Tibial artery (tissue), 4 donors: ENCODE measurements at regions not wholly inside any gene's neighbourhood (a gene's known extent, or its start where the extent isn't known, plus 50 kb on each side); places are given as distances from the start of the nearest gene placed in this dataset.
"Not testable (repeated sequence)": the region's sequence is repeated elsewhere in the genome, so short reads cannot be mapped to it uniquely, and the experiment has no call there.

ENCODE experiments used
- DNase-seq, 2 donors: peaks; one replicate each; pipeline ENCODE4 v3.0.0-alpha.2; 2019
- H3K27ac ChIP-seq, 2 donors: fragments of 200-600 bp; sonication (generic) in 1 of 2; 1 replicate in 1 of 2; 2 replicates in 1 of 2; pipeline ENCODE4 v1.5.1; 2018 to 2019; ENCODE audit warnings: mild to moderate bottlenecking in 1 of 2
- H3K27me3 ChIP-seq, 2 donors: fragments of 200-600 bp; sonication (generic) in 1 of 2; one replicate each; pipeline versions ENCODE4 v1.5.1 to v1.6.0; 2016 to 2019
- H3K36me3 ChIP-seq, 3 donors: fragments of 200-600 bp; sonication (generic) in 2 of 3; one replicate each; pipeline ENCODE4 v1.5.1; 2016 to 2019; ENCODE audit warnings: mild to moderate bottlenecking in 2 of 3
- H3K4me1 ChIP-seq, 4 donors: fragments of 200-600 bp; sonication (generic) in 2 of 4; 1 replicate in 3 of 4; 2 replicates in 1 of 4; pipeline ENCODE4 v1.5.1; 2016 to 2019
- H3K4me3 ChIP-seq, 2 donors: fragments of 200-600 bp; sonication (generic) in 1 of 2; 1 replicate in 1 of 2; 2 replicates in 1 of 2; pipeline ENCODE4 v1.5.1; 2018 to 2019; ENCODE audit warnings: mild to moderate bottlenecking in 2 of 2
- H3K9me3 ChIP-seq, 3 donors: fragments of 200-600 bp; sonication (generic) in 1 of 3; one replicate each; pipeline ENCODE4 v1.5.1; 2016 to 2019
- CTCF ChIP-seq, 2 experiments: fragments of 200-600 bp in 1 of 2; fragments of 450-650 bp in 1 of 2; IDR thresholded peaks; one replicate each; pipeline ENCODE4 v1.5.1; 2017 to 2019; ENCODE audit warnings: antibody characterized with exemption in 2 of 2, mild to moderate bottlenecking in 1 of 2, moderate library complexity in 1 of 2
- intact Hi-C: fragments of 100-400 bp; cut with DNase I; formaldehyde crosslinking; loops from one replicate; pipeline ENCODE4 v1.15.0; 2023; ENCODE audit warnings: low total_unique reads

GRCh38 chr2:180591947-180592346 lies 388.5 kb upstream of the UBE2E3 start:
- H3K27me3 ChIP-seq: no peaks in the 10 kb centered on the region
- H3K36me3 ChIP-seq: no peaks in the 10 kb centered on the region
- H3K27ac ChIP-seq: no peak overlapping the region
- no peak for DNase-seq
- TF ChIP-seq CTCF (IDR thresholded peaks at IDR 0.05): no peak
- intact Hi-C loops: no loop called here
- no peak overlapping the region for H3K4me3 ChIP-seq
- no peaks in the 10 kb centered on the region for H3K9me3 ChIP-seq
- H3K4me1 ChIP-seq: no peaks in the 10 kb centered on the region

GRCh38 chr2:180591093-180591781 lies 389.2 kb upstream of the UBE2E3 start:
- H3K4me1 ChIP-seq, H3K36me3 ChIP-seq, H3K9me3 ChIP-seq, H3K27ac ChIP-seq, DNase-seq, H3K27me3 ChIP-seq, H3K4me3 ChIP-seq, intact Hi-C loops: not testable (repeated sequence)

GRCh38 chr2:180583441-180584140 lies 396.8 kb upstream of the UBE2E3 start:
- no peaks in the 10 kb centered on the region for H3K36me3 ChIP-seq
- no peaks in the 10 kb centered on the region for H3K27me3 ChIP-seq
- no peaks in the 10 kb centered on the region for H3K4me1 ChIP-seq
- H3K9me3 ChIP-seq: no peaks in the 10 kb centered on the region
- intact Hi-C loops: no loop called here
- TF ChIP-seq CTCF (IDR thresholded peaks at IDR 0.05): no peak
- no peak overlapping the region for H3K27ac ChIP-seq
- DNase-seq: no peak
- no peak overlapping the region for H3K4me3 ChIP-seq

- no peak for TF ChIP-seq CTCF (IDR thresholded peaks at IDR 0.05)
- intact Hi-C loops: no loop called here
- DNase-seq: no peak
These were observed 401.0 kb upstream of the UBE2E3 start for GRCh38 chr2:180579388-180579787.

GRCh38 chr2:180578441-180578840 lies 402.0 kb upstream of the UBE2E3 start:
- intact Hi-C loops: no loop called here
- no peak overlapping the region for H3K27ac ChIP-seq
- H3K27me3 ChIP-seq: no peaks in the 10 kb centered on the region
- no peaks in the 10 kb centered on the region for H3K4me1 ChIP-seq
- H3K36me3 ChIP-seq: no peaks in the 10 kb centered on the region
- no peak for TF ChIP-seq CTCF (IDR thresholded peaks at IDR 0.05)
- no peak for DNase-seq
- no peak overlapping the region for H3K4me3 ChIP-seq
- H3K9me3 ChIP-seq: no peaks in the 10 kb centered on the region

More at GRCh38 chr2:180579388-180579787, 401.0 kb upstream of the UBE2E3 start:
- H3K4me3 ChIP-seq: no peak overlapping the region
- H3K27me3 ChIP-seq: no peaks in the 10 kb centered on the region
- no peak overlapping the region for H3K27ac ChIP-seq
- no peaks in the 10 kb centered on the region for H3K4me1 ChIP-seq
- H3K36me3 ChIP-seq: no peaks in the 10 kb centered on the region
- no peaks in the 10 kb centered on the region for H3K9me3 ChIP-seq

- no peak overlapping the region for H3K4me3 ChIP-seq
- DNase-seq: no peak
- intact Hi-C loops: no loop called here
- no peaks in the 10 kb centered on the region for H3K9me3 ChIP-seq
- no peaks in the 10 kb centered on the region for H3K4me1 ChIP-seq
- H3K27ac ChIP-seq: no peak overlapping the region
- no peaks in the 10 kb centered on the region for H3K27me3 ChIP-seq
- no peaks in the 10 kb centered on the region for H3K36me3 ChIP-seq
- TF ChIP-seq CTCF (IDR thresholded peaks at IDR 0.05): no peak
These were observed 402.8 kb upstream of the UBE2E3 start for GRCh38 chr2:180577567-180577966.
